ENCODE measurements at regions not wholly inside any gene's neighbourhood (a gene's known extent, or its start where the extent isn't known, plus 50 kb on each side); places are given as distances from the start of the nearest gene placed in this dataset.

DNA sequence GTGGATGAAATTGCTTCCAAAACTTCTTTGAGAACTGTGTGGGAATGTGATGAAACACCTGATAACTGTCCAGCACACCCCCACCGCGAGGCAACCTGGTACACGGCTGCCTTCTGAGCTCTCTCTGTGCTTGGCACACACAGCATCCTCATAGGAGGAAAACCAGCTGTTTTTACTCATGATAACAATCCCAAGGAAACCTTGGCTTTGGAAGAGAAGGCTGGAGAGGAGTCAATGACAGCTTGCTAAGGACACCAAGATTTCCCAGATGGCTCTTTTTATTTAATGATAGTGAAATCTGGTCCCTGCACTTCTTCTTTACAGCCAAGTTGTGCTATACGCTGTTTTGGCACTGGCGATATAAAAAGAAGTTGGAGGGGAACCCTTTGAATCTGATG is 232.5 kb upstream of the FN1 start:
- TF ChIP-seq, protein P1, sequence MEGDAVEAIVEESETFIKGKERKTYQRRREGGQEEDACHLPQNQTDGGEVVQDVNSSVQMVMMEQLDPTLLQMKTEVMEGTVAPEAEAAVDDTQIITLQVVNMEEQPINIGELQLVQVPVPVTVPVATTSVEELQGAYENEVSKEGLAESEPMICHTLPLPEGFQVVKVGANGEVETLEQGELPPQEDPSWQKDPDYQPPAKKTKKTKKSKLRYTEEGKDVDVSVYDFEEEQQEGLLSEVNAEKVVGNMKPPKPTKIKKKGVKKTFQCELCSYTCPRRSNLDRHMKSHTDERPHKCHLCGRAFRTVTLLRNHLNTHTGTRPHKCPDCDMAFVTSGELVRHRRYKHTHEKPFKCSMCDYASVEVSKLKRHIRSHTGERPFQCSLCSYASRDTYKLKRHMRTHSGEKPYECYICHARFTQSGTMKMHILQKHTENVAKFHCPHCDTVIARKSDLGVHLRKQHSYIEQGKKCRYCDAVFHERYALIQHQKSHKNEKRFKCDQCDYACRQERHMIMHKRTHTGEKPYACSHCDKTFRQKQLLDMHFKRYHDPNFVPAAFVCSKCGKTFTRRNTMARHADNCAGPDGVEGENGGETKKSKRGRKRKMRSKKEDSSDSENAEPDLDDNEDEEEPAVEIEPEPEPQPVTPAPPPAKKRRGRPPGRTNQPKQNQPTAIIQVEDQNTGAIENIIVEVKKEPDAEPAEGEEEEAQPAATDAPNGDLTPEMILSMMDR (conservative IDR thresholded peaks at IDR 0.05) = no peak
- H3K27ac ChIP-seq = no peak overlapping the region

DNA sequence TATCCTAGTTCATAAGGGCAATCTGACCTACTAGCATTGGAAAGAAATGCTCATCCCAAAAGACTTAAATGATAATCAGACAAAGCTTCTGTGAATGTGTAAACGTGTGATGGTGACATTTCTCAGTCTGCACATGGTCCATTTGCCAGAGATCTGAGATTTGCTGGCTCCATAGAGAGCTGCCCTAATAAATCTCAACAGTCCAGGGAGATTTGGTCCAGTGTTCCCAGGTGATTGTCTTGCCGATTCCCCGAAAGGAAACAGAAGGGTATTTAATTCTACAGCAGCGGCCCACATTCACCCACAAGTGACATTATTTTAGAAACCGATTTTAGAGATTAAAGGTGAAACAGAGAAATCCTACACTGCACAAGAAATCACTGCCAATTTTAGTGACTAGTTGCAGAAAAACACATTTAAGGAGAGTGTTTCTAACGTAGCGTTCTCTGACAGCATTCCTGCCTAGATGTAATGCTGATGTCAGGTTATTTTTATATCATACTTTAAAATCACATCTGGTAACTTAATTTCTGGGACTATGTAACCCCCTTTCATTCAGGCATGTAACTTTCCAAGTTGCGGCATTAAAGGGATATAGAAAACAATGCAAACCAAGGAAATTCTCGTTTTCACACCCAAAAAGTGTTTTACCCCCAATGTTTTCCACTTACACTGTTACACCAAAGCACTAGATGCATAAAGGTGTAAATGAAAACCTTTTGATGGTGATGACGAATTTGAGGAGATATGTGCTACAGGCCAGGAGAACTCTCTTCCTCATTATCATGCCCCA is 231.9 kb upstream of the FN1 start:
- no peak overlapping the region for H3K27ac ChIP-seq

DNA sequence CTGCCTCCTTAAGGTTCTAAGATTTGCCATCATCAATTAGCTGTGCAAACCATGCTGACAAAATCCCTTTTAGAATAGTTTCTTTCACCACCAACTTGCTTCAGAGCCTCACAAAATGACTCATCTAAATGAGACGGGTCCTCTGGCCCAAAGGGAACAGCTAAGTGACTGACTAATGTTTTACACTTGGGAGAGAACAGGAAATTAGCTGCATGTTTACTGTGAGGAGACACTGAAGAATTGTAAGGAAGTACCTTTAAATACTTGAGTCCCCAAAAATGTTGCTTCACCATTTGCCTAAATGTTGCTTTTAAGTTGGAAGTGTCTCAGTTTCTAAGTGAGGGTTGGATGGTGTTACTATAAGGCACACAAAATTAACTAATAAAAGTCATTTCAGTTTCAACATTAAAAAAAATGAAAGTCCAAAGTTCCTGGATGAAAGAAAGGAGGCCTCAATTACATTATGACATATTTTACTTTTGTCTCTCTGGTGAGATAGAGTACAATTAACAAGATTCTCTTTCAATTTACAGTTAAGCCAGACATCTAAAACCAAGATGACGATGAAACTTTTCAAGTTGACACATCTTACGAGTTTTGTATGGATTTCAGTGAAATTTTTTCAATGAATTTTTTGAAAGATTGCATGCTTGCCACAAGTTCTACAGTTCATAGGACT is 229.1 kb upstream of the FN1 start:
- no peak overlapping the region for H3K27ac ChIP-seq
- TF ChIP-seq, protein P1 (conservative IDR thresholded peaks at IDR 0.05) = no peak

More for the DNA sequence above, 231.9 kb upstream of the FN1 start:
- TF ChIP-seq, protein P1 (conservative IDR thresholded peaks at IDR 0.05) = no peak

DNA sequence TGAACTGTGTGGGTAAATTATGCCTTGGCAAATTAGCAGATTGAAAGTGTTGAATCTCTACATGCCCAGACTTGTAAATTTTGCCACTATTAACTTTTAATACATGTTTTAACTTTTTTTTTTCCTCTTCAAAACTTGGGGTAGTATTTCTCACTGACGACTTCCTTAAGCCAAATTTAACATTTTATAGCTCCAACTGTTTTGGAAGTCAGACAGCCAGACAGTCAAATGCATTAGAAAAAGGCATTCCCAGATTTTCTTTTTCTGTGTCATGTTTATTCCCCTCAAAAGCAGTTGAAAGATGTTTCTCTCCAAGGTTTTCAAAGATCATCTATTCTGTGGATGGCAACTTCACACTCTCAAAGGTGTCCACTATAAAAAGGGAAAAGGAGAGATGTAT is 226.8 kb upstream of the FN1 start:
- TF ChIP-seq, protein P1 (conservative IDR thresholded peaks at IDR 0.05) = no peak
- no peak overlapping the region for H3K27ac ChIP-seq

DNA sequence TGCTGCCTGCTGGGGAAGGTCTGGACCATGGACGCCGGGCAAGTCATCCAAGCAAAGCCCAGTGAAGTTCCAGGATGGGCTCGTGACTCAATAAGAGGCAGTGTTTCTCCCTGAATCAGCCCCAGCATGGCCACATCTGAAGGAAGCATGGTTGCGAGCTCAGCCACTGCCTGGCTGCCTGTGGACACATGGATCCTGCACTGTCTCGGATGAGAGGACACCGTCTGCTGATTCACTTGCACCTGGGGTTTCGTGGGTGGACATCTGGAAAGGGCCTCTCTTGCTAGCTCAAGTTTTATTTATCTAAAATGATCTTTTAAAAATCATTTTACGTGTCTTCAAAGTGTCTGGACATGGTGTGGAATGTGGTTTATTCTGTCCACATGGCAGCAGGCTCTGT is 224.8 kb upstream of the FN1 start:
- H3K27ac ChIP-seq = no peak overlapping the region
- TF ChIP-seq, protein P1 (conservative IDR thresholded peaks at IDR 0.05) = no peak

DNA sequence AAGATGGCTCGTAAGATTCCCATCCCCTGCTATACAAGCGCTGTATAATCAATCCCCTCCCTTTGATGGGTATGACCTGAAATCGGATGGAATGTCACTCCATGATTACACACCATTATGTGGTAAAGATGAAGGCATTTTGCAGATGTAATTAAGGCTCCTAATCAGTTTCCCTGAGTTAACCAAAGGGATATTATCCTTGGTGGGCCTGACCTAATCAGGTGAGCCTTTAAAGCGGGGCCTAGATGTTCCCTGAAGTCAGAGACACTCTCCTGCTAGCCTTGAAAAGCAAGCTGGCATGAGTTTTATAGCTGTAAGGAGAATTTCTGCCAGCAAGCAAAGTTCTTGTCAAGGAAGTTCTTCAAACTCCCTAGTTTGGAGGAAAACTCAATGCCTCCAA is 223.8 kb upstream of the FN1 start:
- TF ChIP-seq, protein P1 (conservative IDR thresholded peaks at IDR 0.05) = no peak
- H3K27ac ChIP-seq = no peak overlapping the region

DNA sequence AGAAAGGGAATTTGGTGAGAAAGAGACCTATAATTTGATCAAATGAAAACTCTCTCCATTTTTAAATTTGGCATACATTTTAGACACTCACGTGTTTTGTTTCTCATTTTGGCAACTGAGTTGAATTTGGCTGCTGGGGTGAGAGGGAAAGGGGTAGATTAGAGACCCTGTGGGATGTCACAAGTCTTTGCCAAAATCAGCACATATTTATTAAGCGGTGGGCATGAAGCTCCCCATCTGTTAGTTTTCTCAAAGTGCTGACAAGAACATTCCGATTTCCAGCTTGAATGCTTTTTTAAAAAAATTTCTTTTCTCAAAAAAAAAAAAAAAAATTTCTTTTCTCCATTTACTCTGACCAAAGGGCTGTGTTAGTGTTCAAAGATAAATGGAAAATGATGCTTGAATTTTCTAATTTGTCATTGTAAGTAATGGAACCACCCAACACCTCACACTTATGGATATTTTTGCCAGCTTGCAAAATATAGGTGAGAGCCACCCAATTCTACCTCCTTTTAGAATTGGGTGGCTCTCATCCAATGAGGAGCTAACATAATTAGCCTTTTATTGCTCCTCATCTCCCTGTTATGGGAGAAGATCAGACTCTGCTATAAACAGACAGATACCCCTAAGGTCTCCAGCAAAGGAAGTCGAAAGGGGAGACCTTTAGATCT is 222.9 kb upstream of the FN1 start:
- TF ChIP-seq, protein P1 (conservative IDR thresholded peaks at IDR 0.05) = no peak
- H3K27ac ChIP-seq = no peak overlapping the region

All from VCaP (cell line).